Natural killer cell (primary cell): ENCODE measurements at regions not wholly inside any gene's neighbourhood (a gene's known extent, or its start where the extent isn't known, plus 50 kb on each side); places are given as distances from the start of the nearest gene placed in this dataset.
A peak's percentile ranks its signal among the peaks of the same experiment; 100 is the strongest.

ENCODE experiments used
- ATAC-seq, 3 donors: fragments of 150-1000 bp in 2 of 3; fragments of 200-7000 bp in 1 of 3; cut with Tn5 transposase; 1 replicate in 1 of 3; 2 replicates in 2 of 3; pipeline ENCODE4 v1.10.0; 2021; ENCODE audit warnings: mild to moderate bottlenecking in 2 of 3, moderate library complexity in 2 of 3
- DNase-seq, 2 donors: peaks; one replicate each; pipeline versions ENCODE4 v3.0.0 to v3.0.0-alpha.2; 2013 to 2021; ENCODE audit warnings: mixed read lengths in 1 of 2
- H3K27ac ChIP-seq: one replicate; pipeline ENCODE4 v1.5.1; 2013; ENCODE audit warnings: mild to moderate bottlenecking, low read length
- H3K27me3 ChIP-seq: one replicate; pipeline ENCODE4 v1.6.1; 2013; ENCODE audit warnings: low read length; ENCODE audit not compliant: control insufficient read depth, insufficient read depth
- H3K36me3 ChIP-seq: one replicate; pipeline ENCODE4 v1.6.1; 2013; ENCODE audit warnings: low read length; ENCODE audit not compliant: control insufficient read depth, insufficient read depth
- H3K4me1 ChIP-seq: one replicate; pipeline ENCODE4 v1.6.1; 2013; ENCODE audit warnings: low read length; ENCODE audit not compliant: control insufficient read depth, insufficient read depth
- H3K4me3 ChIP-seq: one replicate; pipeline ENCODE4 v1.5.1; 2013; ENCODE audit warnings: low read length
- H3K9me3 ChIP-seq: one replicate; pipeline ENCODE4 v1.6.1; 2013; ENCODE audit warnings: low read length; ENCODE audit not compliant: control insufficient read depth, insufficient read depth
- H3K27ac Mint-ChIP-seq, 2 donors: one replicate each; pipeline ENCODE4 v1.8.0; 2022; ENCODE audit warnings: mild to moderate bottlenecking in 2 of 2, mixed read lengths in 2 of 2, moderate library complexity in 1 of 2
- H3K27me3 Mint-ChIP-seq, 2 donors: one replicate each; pipeline ENCODE4 v1.8.0; 2022; ENCODE audit warnings: low read depth in 2 of 2, mixed read lengths in 2 of 2
- H3K36me3 Mint-ChIP-seq: one replicate; pipeline ENCODE4 v1.8.0; 2022; ENCODE audit warnings: mixed read lengths
- H3K4me1 Mint-ChIP-seq, 2 donors: one replicate each; pipeline ENCODE4 v1.8.0; 2022; ENCODE audit warnings: mixed read lengths in 2 of 2
- H3K4me3 Mint-ChIP-seq: one replicate; pipeline ENCODE4 v1.8.0; 2022; ENCODE audit warnings: mild to moderate bottlenecking, moderate library complexity, mixed read lengths
- H3K9me3 Mint-ChIP-seq, 2 donors: one replicate each; pipeline ENCODE4 v1.8.0; 2022; ENCODE audit warnings: mixed read lengths in 2 of 2
- CTCF ChIP-seq: fragments of 200-600 bp; IDR thresholded peaks from one replicate; pipeline ENCODE4 v1.8.0; 2022; ENCODE audit warnings: antibody characterized with exemption
- WGBS: methylation state at CpG from one replicate; pipeline ENCODE4 v1.1.7; 2013; ENCODE audit warnings: missing lambda C conversion rate; ENCODE audit not compliant: insufficient coverage; 5-methylcytosine and 5-hydroxymethylcytosine counted together
- intact Hi-C: fragments of 100-400 bp; cut with micrococcal nuclease; formaldehyde crosslinking; loops from one replicate; pipeline ENCODE4 v1.14.2; 2022

GRCh38 chr15:39506146-39506545, 74.7 kb upstream of the THBS1 start:
- intact Hi-C loops: no loop called here
- Histone ChIP-seq H3K27me3 (no peaks in the 10 kb centered on the region), H3K4me1 (no peaks in the 10 kb centered on the region), H3K9me3 (no peaks in the 10 kb centered on the region), H3K27ac (no peak overlapping the region), H3K4me3 (no peak overlapping the region), H3K36me3 (no peaks in the 10 kb centered on the region)
- DNase-seq (no peak), ATAC-seq (no peak)
- no peak for TF ChIP-seq CTCF
- Mint-ChIP-seq H3K27me3 (peaks cover 21 to 42% of the 10 kb centered on the region in 2 donors), H3K4me3 (no peak overlapping the region), H3K36me3 (no peaks in the 10 kb centered on the region), H3K9me3 (no peaks in the 10 kb centered on the region), H3K27ac (no peak overlapping the region), H3K4me1 (no peaks in the 10 kb centered on the region)
- WGBS: no CpG with 5 or more reads among the region's 1 CpG

DNA sequence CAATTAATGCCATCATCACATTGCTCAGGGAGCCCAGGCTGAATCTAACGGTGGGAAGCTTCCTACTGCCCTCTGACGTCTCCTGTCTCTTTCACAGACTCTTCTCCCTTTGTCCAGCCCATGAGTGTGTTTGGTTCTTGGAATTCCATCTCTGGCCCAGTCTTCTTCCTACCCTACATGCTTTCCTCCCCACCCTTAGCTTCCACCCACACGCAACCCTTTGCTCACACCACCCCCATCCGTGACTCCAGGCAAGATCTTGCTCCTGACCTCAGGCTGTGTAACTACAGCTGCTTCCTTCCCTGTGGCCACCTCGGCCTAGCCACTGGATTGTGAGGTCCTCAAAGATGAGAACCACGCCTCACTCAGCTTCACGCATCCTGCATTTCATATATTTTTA, 72.3 kb upstream of the THBS1 start:
- intact Hi-C loops: no loop called here
- no peak for TF ChIP-seq CTCF
- DNase-seq (no peak), ATAC-seq (peak in 1 of 3 donors; percentile 35)
- H3K36me3 Mint-ChIP-seq: no peaks in the 10 kb centered on the region
- 73% methylated on average over 5 of the region's 7 CpGs for WGBS
- no peaks in the 10 kb centered on the region for H3K9me3 Mint-ChIP-seq
- Histone ChIP-seq H3K27me3 (no peaks in the 10 kb centered on the region), H3K4me1 (no peaks in the 10 kb centered on the region), H3K4me3 (no peak overlapping the region), H3K27ac (no peak overlapping the region), H3K9me3 (no peaks in the 10 kb centered on the region), H3K36me3 (no peaks in the 10 kb centered on the region)
- no peak overlapping the region for H3K4me3 Mint-ChIP-seq
- peaks cover 18 to 48% of the 10 kb centered on the region in 2 donors for H3K27me3 Mint-ChIP-seq
- no peaks in the 10 kb centered on the region for H3K4me1 Mint-ChIP-seq
- no peak overlapping the region for H3K27ac Mint-ChIP-seq

GRCh38 chr15:39510001-39510701, 70.7 kb upstream of the THBS1 start:
- peaks cover 2 to 3% of the 10 kb centered on the region in 2 donors for H3K9me3 Mint-ChIP-seq
- H3K27me3 Mint-ChIP-seq: peaks cover 18 to 56% of the 10 kb centered on the region in 2 donors
- Histone ChIP-seq H3K27me3 (no peaks in the 10 kb centered on the region), H3K27ac (no peak overlapping the region), H3K4me1 (no peaks in the 10 kb centered on the region), H3K4me3 (no peak overlapping the region), H3K9me3 (no peaks in the 10 kb centered on the region), H3K36me3 (no peaks in the 10 kb centered on the region)
- H3K36me3 Mint-ChIP-seq: peaks cover 10% of the 10 kb centered on the region
- WGBS: 89% methylated on average over 6 of the region's 7 CpGs
- no peak overlapping the region for H3K27ac Mint-ChIP-seq
- H3K4me3 Mint-ChIP-seq: no peak overlapping the region
- intact Hi-C loops: no loop called here
- ATAC-seq (no peak), DNase-seq (no peak)
- no peak for TF ChIP-seq CTCF
- H3K4me1 Mint-ChIP-seq: no peaks in the 10 kb centered on the region
